Suprapubic skin (tissue), 4 donors: ENCODE measurements at regions not wholly inside any gene's neighbourhood (a gene's known extent, or its start where the extent isn't known, plus 50 kb on each side); places are given as distances from the start of the nearest gene placed in this dataset.

ENCODE experiments used
- DNase-seq, 2 donors: peaks; one replicate each; pipeline ENCODE4 v3.0.0-alpha.2; 2019; ENCODE audit warnings: low spot score in 2 of 2
- H3K27ac ChIP-seq: fragments of 200-600 bp; sonication (generic); one replicate; pipeline ENCODE4 v1.5.1; 2019
- H3K27me3 ChIP-seq: fragments of 200-600 bp; sonication (generic); one replicate; pipeline ENCODE4 v1.5.1; 2019
- H3K36me3 ChIP-seq: fragments of 200-600 bp; sonication (generic); one replicate; pipeline ENCODE4 v1.5.1; 2019
- H3K4me1 ChIP-seq: fragments of 200-600 bp; sonication (generic); one replicate; pipeline ENCODE4 v1.5.1; 2019
- H3K4me3 ChIP-seq: fragments of 200-600 bp; sonication (generic); one replicate; pipeline ENCODE4 v1.5.1; 2019; ENCODE audit warnings: mild to moderate bottlenecking
- H3K9me3 ChIP-seq: fragments of 200-600 bp; sonication (generic); one replicate; pipeline ENCODE4 v1.5.1; 2019
- CTCF ChIP-seq, 2 donors: fragments of 200-600 bp in 1 of 2; fragments of 450-650 bp in 1 of 2; sonication (generic) in 1 of 2; IDR thresholded peaks; one replicate each; pipeline ENCODE4 v1.5.1; 2016 to 2019; ENCODE audit warnings: antibody characterized with exemption in 2 of 2, mild to moderate bottlenecking in 1 of 2, moderate library complexity in 1 of 2
- EP300 ChIP-seq: sonication (generic); formaldehyde crosslinking; IDR thresholded peaks from one replicate; pipeline ENCODE4 v1.6.1; 2017; ENCODE audit warnings: antibody characterized with exemption
- POLR2A ChIP-seq, 2 donors: fragments of 450-650 bp; IDR thresholded peaks; one replicate each; pipeline ENCODE4 v1.6.1; 2017; ENCODE audit warnings: antibody characterized with exemption in 2 of 2, mild to moderate bottlenecking in 2 of 2, moderate library complexity in 2 of 2
- POLR2AphosphoS5 ChIP-seq, 3 donors: sonication (generic); formaldehyde crosslinking; IDR thresholded peaks; one replicate each; pipeline ENCODE4 v1.6.1; 2017; ENCODE audit warnings: antibody characterized with exemption in 3 of 3
- WGBS: methylation state at CpG from one replicate; pipeline ENCODE4 v1.1.5; 2018; 5-methylcytosine and 5-hydroxymethylcytosine counted together

DNA sequence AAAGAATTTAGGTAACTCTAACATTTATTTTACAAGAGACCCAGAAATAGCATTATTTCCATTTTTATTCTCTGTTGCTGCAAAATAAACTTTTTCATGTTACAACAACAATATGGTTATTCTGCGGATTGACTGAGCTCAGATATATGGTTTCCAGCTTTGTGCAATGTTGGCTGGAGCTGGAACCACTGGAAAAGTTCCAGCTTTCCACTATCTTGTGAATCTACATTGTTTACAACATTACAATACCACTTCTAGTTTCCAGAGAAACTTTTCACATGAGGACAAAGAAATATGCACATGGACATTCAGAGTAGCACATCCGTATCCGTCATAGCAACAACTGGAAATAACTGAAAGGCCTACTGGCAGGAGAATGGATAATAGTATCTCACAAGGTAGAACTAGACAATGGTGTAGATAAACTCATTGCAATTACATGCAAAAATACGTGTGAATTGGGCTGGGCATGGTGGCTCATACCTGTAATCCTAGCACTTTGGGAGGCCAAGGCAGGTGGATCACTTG is 436.1 kb upstream of the ADAMTS16 start:
- Histone ChIP-seq H3K9me3 (no peaks in the 10 kb centered on the region), H3K4me3 (no peak overlapping the region), H3K36me3 (no peaks in the 10 kb centered on the region), H3K27ac (no peak overlapping the region), H3K27me3 (no peaks in the 10 kb centered on the region), H3K4me1 (peaks cover 10% of the 10 kb centered on the region)
- TF ChIP-seq CTCF (IDR thresholded peaks at IDR 0.05) (no peak), EP300 (no peak), POLR2AphosphoS5 (IDR thresholded peaks at IDR 0.05) (no peak), POLR2A (IDR thresholded peaks at IDR 0.05) (no peak)
- DNase-seq, result no peak
- WGBS, result 84% methylated on average over 4 of the region's 4 CpGs

- no peak overlapping the region for H3K4me3 ChIP-seq
- H3K27ac ChIP-seq, result no peak overlapping the region
- no peaks in the 10 kb centered on the region for H3K36me3 ChIP-seq
- H3K27me3 ChIP-seq, result no peaks in the 10 kb centered on the region
- TF ChIP-seq POLR2AphosphoS5 (IDR thresholded peaks at IDR 0.05), result no peak
- TF ChIP-seq POLR2A (IDR thresholded peaks at IDR 0.05), result no peak
- no peak for TF ChIP-seq CTCF (IDR thresholded peaks at IDR 0.05)
- no peak for TF ChIP-seq EP300
- no peaks in the 10 kb centered on the region for H3K9me3 ChIP-seq
- WGBS, result 85% methylated on average over 3 of the region's 3 CpGs
- no peak for DNase-seq
- peaks cover 7% of the 10 kb centered on the region for H3K4me1 ChIP-seq
Observed at GRCh38 chr5:4704951-4705350, 435.2 kb upstream of the ADAMTS16 start.

GRCh38 chr5:4716781-4717180 is 423.3 kb upstream of the ADAMTS16 start:
- no peak overlapping the region for H3K27ac ChIP-seq
- H3K27me3 ChIP-seq, result no peaks in the 10 kb centered on the region
- H3K36me3 ChIP-seq, result no peaks in the 10 kb centered on the region
- no peak overlapping the region for H3K4me3 ChIP-seq
- DNase-seq, result no peak
- WGBS, result 43% methylated on average over 4 of the region's 4 CpGs
- H3K9me3 ChIP-seq, result no peaks in the 10 kb centered on the region
- H3K4me1 ChIP-seq, result no peaks in the 10 kb centered on the region
- TF ChIP-seq POLR2AphosphoS5 (IDR thresholded peaks at IDR 0.05) (no peak), EP300 (no peak)

GRCh38 chr5:4717446-4717845 is 422.7 kb upstream of the ADAMTS16 start:
- Histone ChIP-seq H3K9me3 (no peaks in the 10 kb centered on the region), H3K27ac (no peak overlapping the region), H3K4me3 (no peak overlapping the region), H3K4me1 (no peaks in the 10 kb centered on the region), H3K27me3 (no peaks in the 10 kb centered on the region), H3K36me3 (no peaks in the 10 kb centered on the region)
- no peak for TF ChIP-seq CTCF (IDR thresholded peaks at IDR 0.05)
- TF ChIP-seq EP300, result no peak
- no peak for TF ChIP-seq POLR2A (IDR thresholded peaks at IDR 0.05)
- TF ChIP-seq POLR2AphosphoS5 (IDR thresholded peaks at IDR 0.05), result no peak
- WGBS, result 55% methylated on average over 1 of the region's 1 CpG
- DNase-seq, result no peak

DNA sequence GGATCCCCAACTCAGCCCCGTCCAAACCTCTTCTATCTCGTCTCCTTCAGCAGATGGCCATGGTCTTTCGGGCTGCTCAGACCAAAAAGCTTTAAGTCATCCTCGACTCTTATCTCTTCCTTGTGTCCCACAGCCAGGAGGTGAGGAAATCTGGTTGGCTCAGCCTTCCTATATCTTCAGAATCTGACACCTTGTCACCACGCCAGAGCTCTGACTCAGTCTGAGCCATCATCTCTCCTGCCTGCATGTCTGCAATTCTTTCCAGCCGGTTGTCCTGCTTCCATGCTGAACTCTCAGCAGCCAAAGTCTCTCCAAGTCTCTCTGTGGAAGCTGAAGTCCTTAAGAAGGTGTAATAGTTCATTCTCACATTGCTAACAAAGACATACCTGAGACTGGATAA is 419.3 kb upstream of the ADAMTS16 start:
- WGBS, result 49% methylated on average over 6 of the region's 6 CpGs
- Histone ChIP-seq H3K4me1 (no peaks in the 10 kb centered on the region), H3K36me3 (no peaks in the 10 kb centered on the region), H3K27ac (no peak overlapping the region), H3K9me3 (no peaks in the 10 kb centered on the region), H3K27me3 (no peaks in the 10 kb centered on the region), H3K4me3 (no peak overlapping the region)
- TF ChIP-seq POLR2A (IDR thresholded peaks at IDR 0.05) (no peak), POLR2AphosphoS5 (IDR thresholded peaks at IDR 0.05) (no peak), CTCF (IDR thresholded peaks at IDR 0.05) (no peak), EP300 (no peak)
- DNase-seq, result no peak

DNA sequence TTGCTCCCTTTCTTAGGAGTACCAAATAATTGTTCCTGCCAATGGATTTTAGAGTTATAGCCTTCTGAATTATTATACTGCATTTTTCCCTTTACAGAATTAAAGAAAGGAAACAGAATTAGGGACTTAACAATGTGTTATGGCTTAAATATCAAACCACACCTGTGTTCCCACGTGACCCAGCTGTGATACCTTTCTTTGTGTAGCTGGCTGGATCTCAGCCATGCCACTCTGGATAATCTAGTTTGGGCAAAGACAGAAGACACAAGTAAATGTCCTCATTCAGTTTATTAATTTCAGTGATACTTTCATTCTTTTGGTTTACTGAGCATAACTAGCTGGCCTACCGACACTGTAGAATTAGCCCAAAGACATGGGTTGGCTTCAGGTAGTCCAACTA is 417.2 kb upstream of the ADAMTS16 start:
- 55% methylated on average over 2 of the region's 2 CpGs for WGBS
- H3K27me3 ChIP-seq, result no peaks in the 10 kb centered on the region
- TF ChIP-seq EP300 (no peak), POLR2A (IDR thresholded peaks at IDR 0.05) (no peak), CTCF (IDR thresholded peaks at IDR 0.05) (no peak), POLR2AphosphoS5 (IDR thresholded peaks at IDR 0.05) (no peak)
- no peaks in the 10 kb centered on the region for H3K4me1 ChIP-seq
- no peak overlapping the region for H3K27ac ChIP-seq
- DNase-seq, result no peak
- no peaks in the 10 kb centered on the region for H3K9me3 ChIP-seq
- no peaks in the 10 kb centered on the region for H3K36me3 ChIP-seq
- H3K4me3 ChIP-seq, result no peak overlapping the region
